ENCODE measurements at regions not wholly inside any gene's neighbourhood (a gene's known extent, or its start where the extent isn't known, plus 50 kb on each side); places are given as distances from the start of the nearest gene placed in this dataset.

DNA sequence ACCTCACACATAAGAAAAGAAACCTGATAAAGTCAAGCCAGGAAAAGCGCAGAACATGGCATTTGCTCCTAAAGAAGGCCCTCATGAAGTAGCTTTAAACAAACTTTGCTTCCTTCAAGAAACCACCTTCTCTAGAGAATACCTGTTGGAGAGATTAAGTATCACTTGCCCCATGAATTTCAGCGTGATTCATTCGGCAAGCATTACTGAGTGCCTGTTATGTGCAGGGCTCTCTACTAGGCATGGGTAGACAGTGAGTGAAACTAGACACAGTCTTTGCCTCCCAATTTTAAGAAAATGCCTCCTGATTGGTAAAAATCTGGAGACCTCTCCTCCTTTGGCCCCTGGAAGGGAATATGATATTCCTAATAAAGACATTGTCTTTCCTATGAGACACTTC lies 475.8 kb upstream of the NBEA start:
- TF ChIP-seq POLR2A (IDR thresholded peaks at IDR 0.05) (no peak), POLR2AphosphoS5 (IDR thresholded peaks at IDR 0.05; ENCODE audit: insufficient read depth in 1 of 2, low read depth in 1 of 2) (no peak)
- TF ChIP-seq, protein P1, sequence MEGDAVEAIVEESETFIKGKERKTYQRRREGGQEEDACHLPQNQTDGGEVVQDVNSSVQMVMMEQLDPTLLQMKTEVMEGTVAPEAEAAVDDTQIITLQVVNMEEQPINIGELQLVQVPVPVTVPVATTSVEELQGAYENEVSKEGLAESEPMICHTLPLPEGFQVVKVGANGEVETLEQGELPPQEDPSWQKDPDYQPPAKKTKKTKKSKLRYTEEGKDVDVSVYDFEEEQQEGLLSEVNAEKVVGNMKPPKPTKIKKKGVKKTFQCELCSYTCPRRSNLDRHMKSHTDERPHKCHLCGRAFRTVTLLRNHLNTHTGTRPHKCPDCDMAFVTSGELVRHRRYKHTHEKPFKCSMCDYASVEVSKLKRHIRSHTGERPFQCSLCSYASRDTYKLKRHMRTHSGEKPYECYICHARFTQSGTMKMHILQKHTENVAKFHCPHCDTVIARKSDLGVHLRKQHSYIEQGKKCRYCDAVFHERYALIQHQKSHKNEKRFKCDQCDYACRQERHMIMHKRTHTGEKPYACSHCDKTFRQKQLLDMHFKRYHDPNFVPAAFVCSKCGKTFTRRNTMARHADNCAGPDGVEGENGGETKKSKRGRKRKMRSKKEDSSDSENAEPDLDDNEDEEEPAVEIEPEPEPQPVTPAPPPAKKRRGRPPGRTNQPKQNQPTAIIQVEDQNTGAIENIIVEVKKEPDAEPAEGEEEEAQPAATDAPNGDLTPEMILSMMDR (IDR thresholded peaks at IDR 0.05) = no peak

All from vagina (tissue), 2 donors.